Hepatocyte (in vitro differentiated cells): ENCODE measurements at regions not wholly inside any gene's neighbourhood (a gene's known extent, or its start where the extent isn't known, plus 50 kb on each side); places are given as distances from the start of the nearest gene placed in this dataset.

ENCODE experiments used
- DNase-seq: peaks from one replicate; pipeline ENCODE4 v3.0.0-alpha.2; 2016; ENCODE audit warnings: low spot score
- H2AFZ ChIP-seq: fragments of 200-600 bp; sonication (generic); 2 replicates; pipeline ENCODE4 v1.6.0; 2016; ENCODE audit warnings: antibody characterized with exemption, mild to moderate bottlenecking
- H3K27ac ChIP-seq: fragments of 200-600 bp; sonication (generic); 2 replicates; pipeline ENCODE4 v1.5.1; 2016; ENCODE audit warnings: mild to moderate bottlenecking
- H3K27me3 ChIP-seq: fragments of 200-600 bp; sonication (generic); 2 replicates; pipeline ENCODE4 v1.6.1; 2016
- H3K36me3 ChIP-seq: fragments of 200-600 bp; sonication (generic); replicated peaks from 2 replicates; pipeline ENCODE4 v1.5.1; 2016; ENCODE audit warnings: low read depth; ENCODE audit not compliant: insufficient read depth
- H3K4me1 ChIP-seq: fragments of 200-600 bp; sonication (generic); 2 replicates; pipeline ENCODE4 v1.5.1; 2016; ENCODE audit warnings: mild to moderate bottlenecking, moderate library complexity; ENCODE audit not compliant: insufficient read depth
- H3K4me2 ChIP-seq: fragments of 200-600 bp; sonication (generic); 2 replicates; pipeline ENCODE4 v1.6.0; 2016
- H3K4me3 ChIP-seq: fragments of 200-600 bp; sonication (generic); 2 replicates; pipeline ENCODE4 v1.5.1; 2016; ENCODE audit warnings: mild to moderate bottlenecking
- H3K79me2 ChIP-seq: fragments of 200-600 bp; sonication (generic); 2 replicates; pipeline ENCODE4 v1.6.0; 2017; ENCODE audit warnings: mild to moderate bottlenecking
- H3K9me2 ChIP-seq: fragments of 200-600 bp; sonication (generic); replicated peaks from 2 replicates; pipeline ENCODE4 v1.6.0; 2017; ENCODE audit warnings: mild to moderate bottlenecking; ENCODE audit not compliant: insufficient read depth
- H3K9me3 ChIP-seq: fragments of 200-600 bp; sonication (generic); 2 replicates; pipeline ENCODE4 v1.5.1; 2016; ENCODE audit warnings: low read depth, mild to moderate bottlenecking
- H4K20me1 ChIP-seq: fragments of 200-600 bp; sonication (generic); 2 replicates; pipeline ENCODE4 v1.6.0; 2016; ENCODE audit warnings: mild to moderate bottlenecking; ENCODE audit not compliant: insufficient read depth, poor library complexity, severe bottlenecking
- CTCF ChIP-seq: fragments of 200-600 bp; sonication (generic); IDR thresholded peaks from 2 replicates; pipeline ENCODE4 v1.5.1; 2016; ENCODE audit warnings: antibody characterized with exemption, mild to moderate bottlenecking; ENCODE audit not compliant: poor library complexity
- EZH2 ChIP-seq: fragments of 200-600 bp; sonication (generic); IDR thresholded peaks from 2 replicates; pipeline ENCODE4 v1.6.1; 2016; ENCODE audit warnings: antibody characterized with exemption, mild to moderate bottlenecking, borderline replicate concordance
- EZH2phosphoT487 ChIP-seq: fragments of 200-600 bp; sonication (generic); IDR thresholded peaks from one replicate; pipeline ENCODE4 v1.6.1; 2018; ENCODE audit warnings: antibody characterized with exemption, mild to moderate bottlenecking, low read depth, moderate library complexity; ENCODE audit not compliant: unreplicated experiment, severe bottlenecking
- WGBS: methylation state at CpG from one replicate; pipeline ENCODE4 v1.1.6; 2016; ENCODE audit warnings: low lambda C conversion rate; ENCODE audit errors: missing lambda C conversion rate; 5-methylcytosine and 5-hydroxymethylcytosine counted together

- Histone ChIP-seq H3K27me3 (no peaks in the 10 kb centered on the region), H3K4me2 (no peak overlapping the region), H3K27ac (no peak overlapping the region), H2AFZ (no peak overlapping the region), H3K9me3 (no peaks in the 10 kb centered on the region), H3K4me3 (no peak overlapping the region), H3K79me2 (no peaks in the 10 kb centered on the region), H3K36me3 (no peaks in the 10 kb centered on the region), H4K20me1 (no peaks in the 10 kb centered on the region), H3K9me2 (no peaks in the 10 kb centered on the region), H3K4me1 (no peaks in the 10 kb centered on the region)
- WGBS, result 84% methylated on average over 1 of the region's 1 CpG
- no peak for DNase-seq
- TF ChIP-seq EZH2phosphoT487 (no peak), EZH2 (no peak)
Observed at GRCh38 chr14:70269582-70269981, 80.8 kb upstream of the SLC8A3 start.

- H3K79me2 ChIP-seq, result no peaks in the 10 kb centered on the region
- no peaks in the 10 kb centered on the region for H3K4me1 ChIP-seq
- no peaks in the 10 kb centered on the region for H3K27me3 ChIP-seq
- no peak overlapping the region for H3K4me3 ChIP-seq
- H3K9me3 ChIP-seq, result no peaks in the 10 kb centered on the region
- H2AFZ ChIP-seq, result no peak overlapping the region
- H3K4me2 ChIP-seq, result no peak overlapping the region
- H3K36me3 ChIP-seq, result no peaks in the 10 kb centered on the region
- no peak overlapping the region for H3K27ac ChIP-seq
- WGBS, result 80% methylated on average over 2 of the region's 2 CpGs
- H3K9me2 ChIP-seq, result no peaks in the 10 kb centered on the region
- TF ChIP-seq CTCF, result no peak
- TF ChIP-seq EZH2phosphoT487, result no peak
- TF ChIP-seq EZH2, result no peak
- no peak for DNase-seq
- H4K20me1 ChIP-seq, result no peaks in the 10 kb centered on the region
Observed at GRCh38 chr14:70268760-70269159, 80.0 kb upstream of the SLC8A3 start.

GRCh38 chr14:70266157-70266556, 77.4 kb upstream of the SLC8A3 start:
- 91% methylated on average over 2 of the region's 2 CpGs for WGBS
- no peaks in the 10 kb centered on the region for H3K79me2 ChIP-seq
- no peaks in the 10 kb centered on the region for H3K4me1 ChIP-seq
- DNase-seq, result no peak
- H3K36me3 ChIP-seq, result no peaks in the 10 kb centered on the region
- no peak for TF ChIP-seq EZH2phosphoT487
- no peak for TF ChIP-seq CTCF
- no peak for TF ChIP-seq EZH2
- no peak overlapping the region for H3K4me2 ChIP-seq
- no peak overlapping the region for H2AFZ ChIP-seq
- no peaks in the 10 kb centered on the region for H3K27me3 ChIP-seq
- H4K20me1 ChIP-seq, result no peaks in the 10 kb centered on the region
- no peak overlapping the region for H3K27ac ChIP-seq
- H3K9me3 ChIP-seq, result no peaks in the 10 kb centered on the region
- no peak overlapping the region for H3K4me3 ChIP-seq
- no peaks in the 10 kb centered on the region for H3K9me2 ChIP-seq

- H3K9me3 ChIP-seq, result no peaks in the 10 kb centered on the region
- no peak overlapping the region for H2AFZ ChIP-seq
- H4K20me1 ChIP-seq, result no peaks in the 10 kb centered on the region
- DNase-seq, result no peak
- no peak overlapping the region for H3K27ac ChIP-seq
- H3K4me3 ChIP-seq, result no peak overlapping the region
- no peak overlapping the region for H3K4me2 ChIP-seq
- H3K36me3 ChIP-seq, result no peaks in the 10 kb centered on the region
- TF ChIP-seq EZH2, result no peak
- TF ChIP-seq CTCF, result no peak
- no peak for TF ChIP-seq EZH2phosphoT487
- no peaks in the 10 kb centered on the region for H3K9me2 ChIP-seq
- 85% methylated on average over 2 of the region's 2 CpGs for WGBS
- no peaks in the 10 kb centered on the region for H3K79me2 ChIP-seq
- no peaks in the 10 kb centered on the region for H3K27me3 ChIP-seq
- no peaks in the 10 kb centered on the region for H3K4me1 ChIP-seq
Observed at GRCh38 chr14:70265422-70265821, 76.7 kb upstream of the SLC8A3 start.
